Fibroblast of lung (primary cell): ENCODE measurements at regions not wholly inside any gene's neighbourhood (a gene's known extent, or its start where the extent isn't known, plus 50 kb on each side); places are given as distances from the start of the nearest gene placed in this dataset.

ENCODE experiments used
- EZH2 ChIP-seq: IDR thresholded peaks from 2 replicates; pipeline ENCODE4 v1.5.1; 2012; ENCODE audit warnings: low read length, control low read depth, mild to moderate bottlenecking; ENCODE audit errors: missing control alignments
- TF ChIP-seq, protein P1 (sequence below), 2 donors: IDR thresholded peaks in 1 of 2; conservative IDR thresholded peaks in 1 of 2; 1 replicate in 1 of 2; 2 replicates in 1 of 2; pipeline ENCODE4 v1.5.1; 2011 to 2012; ENCODE audit warnings: low read length in 2 of 2, control low read depth in 1 of 2, inconsistent platforms in 1 of 2, low read depth in 1 of 2, mild to moderate bottlenecking in 1 of 2

DNA sequence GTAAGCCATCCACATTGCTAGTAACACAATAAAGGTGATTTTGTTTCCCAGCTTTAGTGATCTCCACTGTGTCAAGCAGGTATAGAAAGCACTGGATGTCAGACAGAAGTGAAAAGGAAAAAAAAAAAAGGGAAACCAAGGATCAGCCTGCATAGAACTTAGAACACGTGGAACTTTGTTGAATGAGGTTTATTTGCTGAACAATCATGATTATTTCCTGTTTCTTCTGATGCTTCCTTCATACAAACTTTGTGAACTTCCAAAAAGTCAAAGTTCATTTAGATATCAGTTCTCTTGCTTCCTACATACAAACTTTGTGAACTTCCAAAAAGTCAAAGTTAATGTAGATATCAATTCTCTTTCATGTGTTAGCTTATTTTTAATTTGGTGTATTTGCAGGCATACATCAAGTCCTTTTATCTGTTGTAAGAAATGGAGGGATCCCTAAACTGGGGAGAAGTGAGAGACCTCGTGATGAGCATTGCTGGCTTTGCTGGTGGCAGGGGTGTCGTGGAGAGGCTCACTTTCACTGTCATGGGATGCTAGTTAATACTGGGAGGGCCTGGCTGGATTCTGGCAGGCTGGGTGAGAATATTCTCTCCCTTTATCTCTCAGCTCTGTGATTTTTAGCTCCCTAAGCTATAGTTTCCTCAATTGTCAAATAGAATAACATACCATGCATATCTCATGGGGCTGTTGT, 298.4 kb downstream of the INHBA start:
- no peak for TF ChIP-seq EZH2
- TF ChIP-seq, protein P1, sequence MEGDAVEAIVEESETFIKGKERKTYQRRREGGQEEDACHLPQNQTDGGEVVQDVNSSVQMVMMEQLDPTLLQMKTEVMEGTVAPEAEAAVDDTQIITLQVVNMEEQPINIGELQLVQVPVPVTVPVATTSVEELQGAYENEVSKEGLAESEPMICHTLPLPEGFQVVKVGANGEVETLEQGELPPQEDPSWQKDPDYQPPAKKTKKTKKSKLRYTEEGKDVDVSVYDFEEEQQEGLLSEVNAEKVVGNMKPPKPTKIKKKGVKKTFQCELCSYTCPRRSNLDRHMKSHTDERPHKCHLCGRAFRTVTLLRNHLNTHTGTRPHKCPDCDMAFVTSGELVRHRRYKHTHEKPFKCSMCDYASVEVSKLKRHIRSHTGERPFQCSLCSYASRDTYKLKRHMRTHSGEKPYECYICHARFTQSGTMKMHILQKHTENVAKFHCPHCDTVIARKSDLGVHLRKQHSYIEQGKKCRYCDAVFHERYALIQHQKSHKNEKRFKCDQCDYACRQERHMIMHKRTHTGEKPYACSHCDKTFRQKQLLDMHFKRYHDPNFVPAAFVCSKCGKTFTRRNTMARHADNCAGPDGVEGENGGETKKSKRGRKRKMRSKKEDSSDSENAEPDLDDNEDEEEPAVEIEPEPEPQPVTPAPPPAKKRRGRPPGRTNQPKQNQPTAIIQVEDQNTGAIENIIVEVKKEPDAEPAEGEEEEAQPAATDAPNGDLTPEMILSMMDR (conservative IDR thresholded peaks at IDR 0.05 in 1 of 2, IDR thresholded peaks at IDR 0.05 in 1 of 2; ENCODE audit: low read depth in 1 of 2, low read length in 2 of 2): no peak
